Fibroblast of lung (primary cell): ENCODE measurements at regions not wholly inside any gene's neighbourhood (a gene's known extent, or its start where the extent isn't known, plus 50 kb on each side); places are given as distances from the start of the nearest gene placed in this dataset.

ENCODE experiments used
- CTCF ChIP-seq, 2 donors: IDR thresholded peaks in 1 of 2; conservative IDR thresholded peaks in 1 of 2; 1 replicate in 1 of 2; 2 replicates in 1 of 2; pipeline ENCODE4 v1.5.1; 2011 to 2012; ENCODE audit warnings: low read length in 2 of 2, control low read depth in 1 of 2, inconsistent platforms in 1 of 2, low read depth in 1 of 2, mild to moderate bottlenecking in 1 of 2
- EZH2 ChIP-seq: IDR thresholded peaks from 2 replicates; pipeline ENCODE4 v1.5.1; 2012; ENCODE audit warnings: low read length, control low read depth, mild to moderate bottlenecking; ENCODE audit errors: missing control alignments

- TF ChIP-seq CTCF (conservative IDR thresholded peaks at IDR 0.05 in 1 of 2, IDR thresholded peaks at IDR 0.05 in 1 of 2; ENCODE audit: low read depth in 1 of 2, low read length in 2 of 2) (no peak), EZH2 (no peak)
These were observed 574.4 kb downstream of the RNF144B start for GRCh38 chr6:18961566-18961965.
